Pancreas (tissue), 10 donors: ENCODE measurements at regions not wholly inside any gene's neighbourhood (a gene's known extent, or its start where the extent isn't known, plus 50 kb on each side); places are given as distances from the start of the nearest gene placed in this dataset.

Experiments used
- ATAC-seq, 4 donors: fragments of 200-7000 bp; cut with Tn5 transposase; one replicate each; pipeline versions ENCODE4 v1.8.0 to v1.9.1; 2020; ENCODE audit warnings: mild to moderate bottlenecking in 4 of 4, moderate library complexity in 4 of 4
- DNase-seq, 6 donors: peaks; one replicate each; pipeline ENCODE4 v3.0.0-alpha.2; 2020
- FAIRE-seq: peaks from 2 replicates; lab custom pipeline; 2012; peaks lifted over from hg19 to GRCh38; lab: Jason Lieb, UNC
- H3K27ac ChIP-seq, 4 donors: fragments of 200-600 bp; sonication (generic); 1 replicate in 3 of 4; 2 replicates in 1 of 4; pipeline versions ENCODE4 v1.5.0 to v1.8.0; 2020
- H3K27me3 ChIP-seq, 4 donors: fragments of 200-600 bp; one replicate each; pipeline ENCODE4 v1.8.0; 2021
- H3K36me3 ChIP-seq, 3 donors: fragments of 200-600 bp; sonication (generic) in 1 of 3; one replicate each; pipeline versions ENCODE4 v1.5.0 to v1.8.0; 2020 to 2021
- H3K4me1 ChIP-seq, 3 donors: fragments of 200-600 bp; one replicate each; pipeline ENCODE4 v1.8.0; 2021
- H3K4me3 ChIP-seq, 4 donors: fragments of 200-600 bp; sonication (generic) in 2 of 4; one replicate each; pipeline versions ENCODE4 v1.5.0 to v1.8.0; 2020 to 2021
- H3K9me3 ChIP-seq, 4 donors: fragments of 200-600 bp; one replicate each; pipeline ENCODE4 v1.8.0; 2021
- WGBS, 2 donors: extraction: QIAGEN DNeasy Blood & Tissue Kit; methylation state at CpG; one replicate each; pipeline ENCODE4 v1.1.7; 2013; 5-methylcytosine and 5-hydroxymethylcytosine counted together
- intact Hi-C, 3 donors: fragments of 100-400 bp; cut with DNase I; formaldehyde crosslinking; loops; one replicate each; pipeline versions ENCODE4 v1.11.1 to v1.14.2; 2022
- TF ChIP-seq, protein P1 (sequence below), 4 donors: fragments of 200-600 bp; sonication (generic) in 3 of 4; IDR thresholded peaks; one replicate each; pipeline versions ENCODE4 v1.5.0 to v1.8.0; 2021; ENCODE audit warnings: antibody characterized with exemption in 4 of 4
- donor health status: healthy with polysubstance abuse.
- donor health status: DM: no; HTN: no; CAD: no; lungs with moderate emphysema.
- donor health status: DM: no; HTN: no; CAD: no.
- donor health status: control.
- donor health status: control.
- donor health status: Bipolar disorder and iron deficiency.
- donor health status: DM: yes; HTN: yes; CAD: no.
- donor health status: DM: no; HTN: no; CAD: no.
- donor health status: DM: no; HTN: no; CAD: no.
- donor health status: DM: yes; HTN: yes; CAD: no.

DNA sequence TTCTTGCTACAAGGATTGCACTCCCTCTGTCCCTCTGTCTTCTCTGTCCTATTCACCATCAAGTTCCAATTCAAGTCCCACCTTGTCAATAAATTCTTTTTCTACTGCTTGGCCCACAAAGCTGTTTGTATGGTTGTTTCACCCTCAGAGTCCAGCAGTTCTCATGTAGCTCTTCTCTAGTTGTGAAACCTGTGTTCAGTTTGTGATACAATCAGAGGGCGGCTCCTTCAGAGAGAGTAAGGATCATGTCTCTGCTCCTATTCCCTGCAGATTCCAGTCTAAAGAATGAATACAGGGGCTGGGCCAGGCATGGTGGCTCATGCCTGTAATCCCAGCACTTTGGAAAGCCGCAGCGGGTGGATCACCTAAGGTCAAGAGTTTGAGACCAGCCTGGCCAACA lies 126.6 kb upstream of the BET1 start:
- no peak for ATAC-seq
- TF ChIP-seq, protein P1, sequence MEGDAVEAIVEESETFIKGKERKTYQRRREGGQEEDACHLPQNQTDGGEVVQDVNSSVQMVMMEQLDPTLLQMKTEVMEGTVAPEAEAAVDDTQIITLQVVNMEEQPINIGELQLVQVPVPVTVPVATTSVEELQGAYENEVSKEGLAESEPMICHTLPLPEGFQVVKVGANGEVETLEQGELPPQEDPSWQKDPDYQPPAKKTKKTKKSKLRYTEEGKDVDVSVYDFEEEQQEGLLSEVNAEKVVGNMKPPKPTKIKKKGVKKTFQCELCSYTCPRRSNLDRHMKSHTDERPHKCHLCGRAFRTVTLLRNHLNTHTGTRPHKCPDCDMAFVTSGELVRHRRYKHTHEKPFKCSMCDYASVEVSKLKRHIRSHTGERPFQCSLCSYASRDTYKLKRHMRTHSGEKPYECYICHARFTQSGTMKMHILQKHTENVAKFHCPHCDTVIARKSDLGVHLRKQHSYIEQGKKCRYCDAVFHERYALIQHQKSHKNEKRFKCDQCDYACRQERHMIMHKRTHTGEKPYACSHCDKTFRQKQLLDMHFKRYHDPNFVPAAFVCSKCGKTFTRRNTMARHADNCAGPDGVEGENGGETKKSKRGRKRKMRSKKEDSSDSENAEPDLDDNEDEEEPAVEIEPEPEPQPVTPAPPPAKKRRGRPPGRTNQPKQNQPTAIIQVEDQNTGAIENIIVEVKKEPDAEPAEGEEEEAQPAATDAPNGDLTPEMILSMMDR (IDR thresholded peaks at IDR 0.05) = no peak
- no peak for DNase-seq
- no peak for FAIRE-seq
- WGBS, 2 donors = 96 to 98% methylated on average over 3 of the region's 3 CpGs
- Histone ChIP-seq H3K27me3 (no peaks in the 10 kb centered on the region), H3K4me3 (no peak overlapping the region), H3K27ac (no peak overlapping the region), H3K9me3 (no peaks in the 10 kb centered on the region), H3K36me3 (no peaks in the 10 kb centered on the region), H3K4me1 (no peaks in the 10 kb centered on the region)
- intact Hi-C loops = no loop called here

- Histone ChIP-seq H3K36me3 (no peaks in the 10 kb centered on the region), H3K27ac (no peak overlapping the region), H3K4me1 (no peaks in the 10 kb centered on the region), H3K27me3 (no peaks in the 10 kb centered on the region), H3K4me3 (no peak overlapping the region), H3K9me3 (no peaks in the 10 kb centered on the region)
- DNase-seq (no peak), FAIRE-seq (no peak), ATAC-seq (no peak)
- TF ChIP-seq, protein P1 (IDR thresholded peaks at IDR 0.05) = no peak
- WGBS, 2 donors = 53 to 58% methylated on average over 4 of the region's 4 CpGs
- intact Hi-C loops = no loop called here
These were observed 129.3 kb upstream of the BET1 start for GRCh38 chr7:94133460-94133859.

GRCh38 chr7:94135180-94135579 lies 131.0 kb upstream of the BET1 start:
- ATAC-seq (no peak), DNase-seq (no peak), FAIRE-seq (no peak)
- no peaks in the 10 kb centered on the region for H3K9me3 ChIP-seq
- H3K27ac ChIP-seq = no peak overlapping the region
- WGBS, 2 donors = 39 to 50% methylated on average over 1 of the region's 1 CpG
- intact Hi-C loops = no loop called here
- no peak overlapping the region for H3K4me3 ChIP-seq
- no peaks in the 10 kb centered on the region for H3K4me1 ChIP-seq
- H3K27me3 ChIP-seq = no peaks in the 10 kb centered on the region
- TF ChIP-seq, protein P1 (IDR thresholded peaks at IDR 0.05) = no peak
- no peaks in the 10 kb centered on the region for H3K36me3 ChIP-seq

DNA sequence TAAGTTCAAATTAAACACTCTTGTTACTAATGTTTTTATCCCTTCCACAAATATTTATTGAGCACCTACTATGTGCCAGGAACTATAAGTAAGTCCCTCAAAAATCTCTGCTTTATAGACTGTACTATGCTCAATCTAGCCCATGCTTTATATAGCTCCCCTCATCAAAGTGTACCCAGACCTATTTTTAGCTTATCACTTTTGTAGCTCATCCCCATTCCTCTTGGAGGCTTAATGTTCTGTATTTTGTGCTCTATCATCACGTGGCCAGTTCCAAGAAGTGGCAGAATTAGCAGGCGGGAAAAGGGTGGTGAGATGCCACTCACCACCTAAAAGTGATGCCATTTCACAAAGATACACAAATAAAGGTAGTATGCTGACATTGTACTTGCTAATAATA lies 138.1 kb upstream of the BET1 start:
- no peaks in the 10 kb centered on the region for H3K4me1 ChIP-seq
- no peak overlapping the region for H3K4me3 ChIP-seq
- no peak for DNase-seq
- TF ChIP-seq, protein P1 (IDR thresholded peaks at IDR 0.05) = no peak
- intact Hi-C loops = no loop called here
- FAIRE-seq = no peak
- no peaks in the 10 kb centered on the region for H3K9me3 ChIP-seq
- no peaks in the 10 kb centered on the region for H3K27me3 ChIP-seq
- ATAC-seq = no peak
- 69 to 77% methylated on average over 2 of the region's 2 CpGs for WGBS, 2 donors
- H3K27ac ChIP-seq = no peak overlapping the region
- no peaks in the 10 kb centered on the region for H3K36me3 ChIP-seq

DNA sequence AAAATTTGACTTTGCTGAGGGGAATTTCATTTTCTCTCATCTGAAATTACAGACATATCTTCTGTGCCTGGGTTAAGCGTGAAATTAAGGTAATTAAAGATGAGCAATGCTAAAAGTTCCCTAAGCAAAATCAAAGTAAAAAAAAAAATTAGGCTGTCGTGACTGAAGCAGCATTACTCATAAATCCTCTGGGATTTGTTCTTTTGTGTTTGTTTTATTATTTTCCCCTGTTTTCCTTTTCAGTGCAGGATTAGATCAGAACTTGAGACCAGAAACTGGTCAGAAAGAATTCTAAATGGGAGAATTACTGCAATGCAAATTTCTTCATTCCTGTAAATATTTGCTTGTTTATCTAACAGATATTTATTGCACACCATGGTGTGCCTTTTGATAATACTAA lies 141.4 kb upstream of the BET1 start:
- ATAC-seq = no peak
- H3K4me3 ChIP-seq = no peak overlapping the region
- no peak for FAIRE-seq
- DNase-seq = no peak
- TF ChIP-seq, protein P1 (IDR thresholded peaks at IDR 0.05) = no peak
- H3K36me3 ChIP-seq = no peaks in the 10 kb centered on the region
- no peaks in the 10 kb centered on the region for H3K9me3 ChIP-seq
- no peaks in the 10 kb centered on the region for H3K27me3 ChIP-seq
- intact Hi-C loops = no loop called here
- H3K27ac ChIP-seq = no peak overlapping the region
- 64 to 77% methylated on average over 2 of the region's 2 CpGs for WGBS, 2 donors
- H3K4me1 ChIP-seq = no peaks in the 10 kb centered on the region
